Stimulated activated naive CD8-positive, alpha-beta T cell treated with anti-CD3 and anti-CD28 coated beads, Interleukin-15, Interleukin-2, amounts not matched to agents 100 ng/mL and 50 ng/mL, for 24 hours (primary cell): ENCODE measurements at regions not wholly inside any gene's neighbourhood (a gene's known extent, or its start where the extent isn't known, plus 50 kb on each side); places are given as distances from the start of the nearest gene placed in this dataset.
"Not testable (repeated sequence)": the region's sequence is repeated elsewhere in the genome, so short reads cannot be mapped to it uniquely, and the experiment has no call there.

Source experiments
- H3K27ac Mint-ChIP-seq: one replicate; pipeline ENCODE4 v1.8.0; 2021; ENCODE audit warnings: mild to moderate bottlenecking, mixed read lengths
- H3K27me3 Mint-ChIP-seq: one replicate; pipeline ENCODE4 v1.8.0; 2021; ENCODE audit warnings: mixed read lengths
- H3K36me3 Mint-ChIP-seq: one replicate; pipeline ENCODE4 v1.8.0; 2021; ENCODE audit warnings: low read depth, mixed read lengths
- H3K4me1 Mint-ChIP-seq: one replicate; pipeline ENCODE4 v1.8.0; 2021; ENCODE audit warnings: low read depth, mixed read lengths
- H3K4me3 Mint-ChIP-seq: one replicate; pipeline ENCODE4 v1.8.0; 2021; ENCODE audit warnings: mild to moderate bottlenecking, mixed read lengths
- H3K9me3 Mint-ChIP-seq: one replicate; pipeline ENCODE4 v1.8.0; 2021; ENCODE audit warnings: mixed read lengths

DNA sequence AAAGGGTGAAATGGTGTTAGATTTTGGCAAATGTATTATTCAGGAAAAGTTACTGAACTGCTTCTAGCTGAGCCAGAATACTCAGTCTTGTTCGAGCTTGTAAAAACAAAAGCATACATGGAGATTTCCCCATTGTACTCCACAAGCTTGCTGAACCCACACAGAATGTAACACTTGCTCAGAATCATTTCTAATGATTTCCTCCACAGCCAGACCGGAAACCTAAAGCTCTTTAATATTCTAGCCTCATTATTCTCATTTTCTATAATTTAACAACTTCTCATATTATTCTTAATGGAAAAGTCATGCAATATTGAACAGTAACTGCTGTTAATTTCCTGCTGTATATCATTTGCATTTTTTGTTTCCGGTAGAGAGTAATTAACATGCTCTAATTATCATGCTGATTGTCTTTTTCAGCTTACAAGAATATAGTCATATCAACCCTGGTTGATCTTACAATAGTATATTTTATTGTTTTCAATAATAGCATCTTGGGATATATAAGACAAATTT, 1387.5 kb upstream of the EYS start:
- Mint-ChIP-seq H3K4me1 (no peaks in the 10 kb centered on the region), H3K4me3 (no peak overlapping the region), H3K27me3 (no peaks in the 10 kb centered on the region), H3K27ac (no peak overlapping the region), H3K9me3 (peaks cover 11% of the 10 kb centered on the region), H3K36me3 (no peaks in the 10 kb centered on the region)

DNA sequence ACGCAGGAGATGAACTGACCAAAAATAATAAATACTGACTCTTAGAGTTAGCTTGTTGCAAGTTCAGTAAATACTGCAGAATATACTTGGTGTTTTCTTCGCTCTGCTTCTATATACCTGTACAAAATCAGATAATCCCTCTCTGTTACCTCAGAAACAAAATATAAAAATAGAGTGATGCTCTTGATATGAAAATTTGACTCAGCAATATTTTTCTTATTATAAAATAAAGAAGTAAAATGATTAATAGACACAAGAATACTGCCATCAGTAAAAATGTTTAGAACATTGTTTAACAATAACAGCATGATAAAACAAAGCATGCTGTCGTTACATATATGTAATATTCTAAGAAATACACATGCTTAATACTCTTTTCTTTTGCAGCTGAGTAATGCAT, 1366.9 kb upstream of the EYS start:
- no peaks in the 10 kb centered on the region for H3K9me3 Mint-ChIP-seq
- H3K27me3 Mint-ChIP-seq = no peaks in the 10 kb centered on the region
- no peaks in the 10 kb centered on the region for H3K36me3 Mint-ChIP-seq
- no peak overlapping the region for H3K4me3 Mint-ChIP-seq
- H3K4me1 Mint-ChIP-seq = no peaks in the 10 kb centered on the region
- no peak overlapping the region for H3K27ac Mint-ChIP-seq

DNA sequence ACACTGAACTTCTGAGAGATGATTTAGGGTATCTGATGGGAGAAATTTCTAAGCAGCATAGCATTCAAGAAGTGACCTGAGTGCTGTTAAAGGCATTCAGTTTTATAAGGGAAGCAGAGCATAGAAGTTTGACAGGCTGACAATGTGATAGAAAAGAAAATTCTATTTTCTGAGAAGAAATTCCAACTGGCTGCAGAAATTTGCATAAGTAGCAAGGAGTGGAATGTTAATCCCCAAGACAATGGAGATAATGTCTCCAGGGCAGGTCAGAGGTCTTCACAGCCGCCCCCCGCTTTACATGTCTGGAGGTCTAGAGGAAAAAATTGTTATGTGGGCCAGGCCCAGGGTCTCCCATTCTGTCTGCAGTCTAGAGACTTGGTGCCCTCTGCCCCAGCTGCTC, 1361.8 kb upstream of the EYS start:
- H3K4me3 Mint-ChIP-seq = no peak overlapping the region
- no peak overlapping the region for H3K27ac Mint-ChIP-seq
- H3K4me1 Mint-ChIP-seq = no peaks in the 10 kb centered on the region
- no peaks in the 10 kb centered on the region for H3K36me3 Mint-ChIP-seq
- peaks cover 7% of the 10 kb centered on the region for H3K9me3 Mint-ChIP-seq
- no peaks in the 10 kb centered on the region for H3K27me3 Mint-ChIP-seq

DNA sequence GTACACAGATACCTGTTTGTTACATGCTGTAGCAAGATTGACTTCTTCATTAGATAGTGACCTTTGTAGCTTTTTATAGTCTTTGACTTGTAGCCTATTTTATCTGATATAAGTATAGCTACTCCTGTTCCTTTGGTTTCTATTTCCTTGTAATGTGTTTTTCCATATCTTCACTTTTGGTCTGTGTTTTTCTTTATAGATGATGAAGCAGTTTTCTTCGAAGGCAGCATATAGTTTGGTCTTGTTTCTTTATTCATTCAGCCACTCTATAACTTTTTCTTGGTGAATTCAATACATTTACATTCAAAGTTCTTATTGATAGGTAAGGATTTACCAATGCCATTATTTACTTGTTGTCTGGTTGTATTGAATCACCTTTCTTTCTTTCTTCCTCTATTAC, 1357.3 kb upstream of the EYS start:
- Mint-ChIP-seq H3K27ac (no peak overlapping the region), H3K4me1 (no peaks in the 10 kb centered on the region), H3K9me3 (peaks cover 7% of the 10 kb centered on the region), H3K36me3 (no peaks in the 10 kb centered on the region), H3K27me3 (no peaks in the 10 kb centered on the region), H3K4me3 (no peak overlapping the region)

DNA sequence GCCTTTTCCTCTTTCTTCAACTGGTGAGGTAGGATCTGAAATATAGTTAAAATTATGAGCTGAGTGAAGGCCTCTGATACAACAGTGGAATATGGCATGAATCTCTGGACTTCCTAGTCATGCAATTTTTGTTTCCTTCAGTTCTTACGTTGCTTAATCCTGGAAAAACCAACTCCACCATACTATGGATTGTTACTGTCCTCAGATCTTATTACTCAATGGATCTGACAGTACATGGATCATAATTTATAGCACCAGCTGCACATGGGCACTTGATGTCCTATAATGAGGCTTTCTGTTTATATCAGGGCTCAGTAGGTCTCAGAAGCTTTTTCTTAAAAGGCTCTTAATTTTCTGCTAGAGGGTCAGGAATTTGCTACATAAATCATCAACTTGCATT, 1341.0 kb upstream of the EYS start:
- Mint-ChIP-seq H3K27ac (no peak overlapping the region), H3K27me3 (no peaks in the 10 kb centered on the region), H3K4me1 (no peaks in the 10 kb centered on the region), H3K4me3 (no peak overlapping the region), H3K36me3 (no peaks in the 10 kb centered on the region), H3K9me3 (peaks cover 8% of the 10 kb centered on the region)

DNA sequence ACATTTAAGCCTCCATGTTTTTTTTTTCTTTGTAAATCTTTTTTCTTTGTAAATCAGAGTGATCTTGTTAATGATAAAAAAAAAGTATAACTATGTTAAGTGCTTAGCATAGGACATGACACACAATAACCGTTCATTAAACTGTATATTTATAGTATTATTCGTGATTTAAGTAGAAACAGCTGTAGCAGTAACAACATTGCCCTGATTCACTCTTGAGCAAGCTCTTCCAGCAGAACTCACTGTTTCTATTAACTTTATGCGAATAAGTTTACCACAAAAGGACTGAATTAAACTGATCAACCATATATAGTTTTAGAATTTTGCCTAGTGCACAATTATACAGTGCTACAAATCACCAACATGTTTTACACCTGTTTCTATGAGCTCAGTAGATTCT, 1338.0 kb upstream of the EYS start:
- H3K9me3 Mint-ChIP-seq = peaks cover 4% of the 10 kb centered on the region
- H3K4me1 Mint-ChIP-seq = no peaks in the 10 kb centered on the region
- no peaks in the 10 kb centered on the region for H3K36me3 Mint-ChIP-seq
- no peak overlapping the region for H3K4me3 Mint-ChIP-seq
- no peaks in the 10 kb centered on the region for H3K27me3 Mint-ChIP-seq
- H3K27ac Mint-ChIP-seq = no peak overlapping the region

DNA sequence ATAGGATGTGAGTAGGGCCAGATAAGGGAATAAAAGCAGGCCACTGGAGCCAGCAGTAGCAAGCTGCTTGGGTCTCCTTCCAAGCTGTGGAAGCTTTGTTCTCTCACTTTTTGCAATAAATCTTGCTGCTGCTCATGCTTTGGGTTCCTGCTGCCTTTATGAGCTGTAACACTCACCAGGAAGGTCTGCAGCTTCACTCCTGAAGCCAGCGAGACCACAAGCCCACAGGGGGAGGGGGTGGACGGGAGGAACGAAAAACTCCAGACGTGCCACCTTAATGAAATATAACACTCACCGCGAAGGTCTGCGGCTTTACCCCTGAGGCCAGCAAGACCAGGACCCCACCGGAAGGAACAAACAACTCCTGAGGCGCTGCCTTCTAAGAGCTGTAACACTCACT, 1324.4 kb upstream of the EYS start:
- Mint-ChIP-seq H3K27ac (no peak overlapping the region), H3K36me3 (no peaks in the 10 kb centered on the region), H3K4me3 (no peak overlapping the region), H3K27me3 (no peaks in the 10 kb centered on the region), H3K4me1 (no peaks in the 10 kb centered on the region), H3K9me3 (peaks cover 13% of the 10 kb centered on the region)

DNA sequence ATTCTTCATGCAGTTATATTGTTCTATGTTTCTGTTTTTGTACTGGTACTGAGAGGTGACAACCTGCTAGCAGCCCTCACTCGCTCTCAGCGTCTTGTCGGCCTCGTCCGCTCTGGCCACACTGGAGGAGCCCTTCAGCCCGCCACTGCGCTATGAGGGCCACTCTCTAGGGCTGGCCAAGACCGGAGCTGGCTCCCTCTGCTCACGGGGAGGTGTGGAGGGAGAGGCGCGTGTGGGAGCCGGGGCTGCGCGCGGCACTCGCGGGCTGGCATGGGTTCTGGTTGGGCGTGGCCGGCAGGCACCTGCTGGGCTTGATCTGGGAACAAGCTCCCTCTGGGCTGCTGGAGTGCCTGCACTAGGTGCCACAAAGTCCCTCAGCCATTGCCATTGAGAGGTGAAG, 1323.8 kb upstream of the EYS start:
- H3K9me3 Mint-ChIP-seq = peaks cover 13% of the 10 kb centered on the region
- H3K36me3 Mint-ChIP-seq = no peaks in the 10 kb centered on the region
- no peak overlapping the region for H3K27ac Mint-ChIP-seq
- no peaks in the 10 kb centered on the region for H3K4me1 Mint-ChIP-seq
- H3K4me3 Mint-ChIP-seq = no peak overlapping the region
- H3K27me3 Mint-ChIP-seq = no peaks in the 10 kb centered on the region

DNA sequence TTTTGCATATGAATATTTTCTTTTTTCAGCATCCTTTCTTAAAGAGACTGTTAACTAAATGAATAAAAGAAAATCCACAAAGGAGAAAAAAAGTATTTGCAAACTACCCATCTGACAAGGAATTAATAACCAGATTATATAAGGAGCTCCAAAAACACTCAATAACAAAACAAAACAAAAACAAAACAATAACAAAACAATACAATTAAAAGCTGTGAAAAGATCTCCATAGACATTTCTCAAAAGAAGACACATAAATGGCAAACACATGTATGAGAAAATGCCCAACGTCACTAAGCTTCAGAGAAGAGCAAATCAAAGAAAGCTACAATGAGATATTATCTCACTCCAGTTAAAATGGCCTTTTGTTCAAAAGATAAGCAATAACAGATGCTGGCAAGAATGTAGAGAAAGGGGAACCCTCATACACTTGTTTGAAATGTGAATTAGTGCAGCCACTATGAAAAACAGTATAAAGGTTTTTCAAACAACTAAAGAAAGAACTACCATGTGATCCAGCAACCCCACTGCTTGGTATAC, 1310.0 kb upstream of the EYS start:
- Mint-ChIP-seq H3K27me3 (no peaks in the 10 kb centered on the region), H3K4me1 (no peaks in the 10 kb centered on the region), H3K36me3 (no peaks in the 10 kb centered on the region), H3K4me3 (no peak overlapping the region), H3K27ac (no peak overlapping the region), H3K9me3 (peaks cover 8% of the 10 kb centered on the region)

DNA sequence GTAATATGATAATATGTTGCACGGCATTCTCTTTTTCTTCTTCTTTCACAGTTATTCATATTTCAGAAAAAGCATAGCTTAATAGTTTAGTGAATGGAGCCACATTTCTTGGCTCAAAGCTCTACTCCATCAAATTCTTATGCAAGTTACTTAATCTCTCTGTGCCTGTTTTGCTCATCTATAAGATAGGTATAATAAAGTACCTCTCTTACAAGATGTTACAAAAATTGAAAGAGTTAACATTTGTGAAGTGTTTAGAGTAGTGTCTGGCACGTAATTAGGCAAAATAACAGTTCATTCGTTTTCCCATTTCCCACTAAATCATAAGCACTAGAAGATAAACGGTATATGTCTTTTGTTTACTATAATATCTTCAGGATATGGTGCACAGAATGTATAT, 1304.4 kb upstream of the EYS start:
- H3K4me3 Mint-ChIP-seq = no peak overlapping the region
- no peak overlapping the region for H3K27ac Mint-ChIP-seq

DNA sequence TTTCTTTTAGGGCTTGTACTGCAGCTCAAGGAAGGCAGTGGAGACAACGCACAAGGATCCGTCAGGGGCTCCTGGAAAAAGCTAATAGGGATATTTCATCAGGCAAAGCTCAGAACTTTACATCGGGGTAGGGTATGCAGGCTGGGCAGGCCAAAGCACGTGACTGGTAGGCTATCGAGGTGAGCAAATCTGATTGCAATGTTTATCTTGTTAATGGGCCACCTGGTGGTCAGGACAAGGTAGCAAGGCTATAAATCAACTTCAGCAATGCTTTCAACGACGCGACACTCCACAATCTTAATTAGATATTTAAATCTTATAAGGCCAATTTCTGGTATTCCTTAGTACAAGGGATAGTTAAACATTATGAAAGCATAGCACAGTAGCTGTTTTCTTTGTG, 1302.8 kb upstream of the EYS start:
- Mint-ChIP-seq H3K36me3 (no peaks in the 10 kb centered on the region), H3K9me3 (peaks cover 16% of the 10 kb centered on the region), H3K4me3 (no peak overlapping the region), H3K27me3 (no peaks in the 10 kb centered on the region), H3K4me1 (no peaks in the 10 kb centered on the region), H3K27ac (no peak overlapping the region)

More for the DNA sequence above, 1304.4 kb upstream of the EYS start:
- H3K4me1 Mint-ChIP-seq = no peaks in the 10 kb centered on the region
- H3K36me3 Mint-ChIP-seq = no peaks in the 10 kb centered on the region
- H3K9me3 Mint-ChIP-seq = peaks cover 19% of the 10 kb centered on the region
- no peaks in the 10 kb centered on the region for H3K27me3 Mint-ChIP-seq

DNA sequence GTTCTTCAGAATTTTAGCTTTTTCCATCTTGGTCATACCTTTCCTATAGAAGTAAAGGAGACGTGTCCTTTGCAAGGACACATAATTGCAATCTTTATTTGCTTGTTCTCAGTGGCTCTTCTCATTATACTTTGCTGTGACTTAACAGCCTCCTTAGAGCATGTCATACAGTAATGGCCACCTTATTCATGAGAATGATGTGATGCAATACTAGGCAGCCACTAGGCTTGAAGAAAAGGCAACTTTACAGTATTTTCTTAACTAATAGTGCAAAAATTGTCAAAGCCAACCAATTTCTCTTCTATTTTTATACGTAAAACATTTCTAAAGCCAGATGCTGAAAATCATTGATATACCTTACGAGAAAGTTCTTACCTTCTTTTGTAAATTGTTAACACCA, 1296.8 kb upstream of the EYS start:
- no peak overlapping the region for H3K4me3 Mint-ChIP-seq
- no peaks in the 10 kb centered on the region for H3K4me1 Mint-ChIP-seq
- no peak overlapping the region for H3K27ac Mint-ChIP-seq
- H3K27me3 Mint-ChIP-seq = no peaks in the 10 kb centered on the region
- H3K36me3 Mint-ChIP-seq = no peaks in the 10 kb centered on the region
- peaks cover 4% of the 10 kb centered on the region for H3K9me3 Mint-ChIP-seq

DNA sequence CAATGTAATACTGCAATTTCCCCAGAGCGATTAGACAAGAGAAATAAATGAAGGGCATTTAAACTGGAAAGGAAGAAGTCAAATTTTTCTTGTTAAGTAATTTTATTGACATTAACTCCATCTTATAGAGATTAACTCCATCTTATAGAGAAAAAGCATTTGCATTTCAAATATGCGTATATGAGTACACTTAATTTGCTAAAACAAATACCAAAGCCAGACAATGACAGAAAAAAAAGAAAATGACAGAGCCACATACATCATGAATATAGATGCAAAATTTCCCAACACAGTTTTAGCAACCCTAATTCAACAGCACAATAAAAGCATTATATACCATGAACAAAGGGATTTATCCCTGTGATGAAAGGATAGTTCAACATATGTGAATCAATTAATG, 1293.1 kb upstream of the EYS start:
- Mint-ChIP-seq H3K9me3 (peaks cover 8% of the 10 kb centered on the region), H3K4me1 (no peaks in the 10 kb centered on the region), H3K27me3 (no peaks in the 10 kb centered on the region), H3K4me3 (no peak overlapping the region), H3K27ac (no peak overlapping the region), H3K36me3 (no peaks in the 10 kb centered on the region)

DNA sequence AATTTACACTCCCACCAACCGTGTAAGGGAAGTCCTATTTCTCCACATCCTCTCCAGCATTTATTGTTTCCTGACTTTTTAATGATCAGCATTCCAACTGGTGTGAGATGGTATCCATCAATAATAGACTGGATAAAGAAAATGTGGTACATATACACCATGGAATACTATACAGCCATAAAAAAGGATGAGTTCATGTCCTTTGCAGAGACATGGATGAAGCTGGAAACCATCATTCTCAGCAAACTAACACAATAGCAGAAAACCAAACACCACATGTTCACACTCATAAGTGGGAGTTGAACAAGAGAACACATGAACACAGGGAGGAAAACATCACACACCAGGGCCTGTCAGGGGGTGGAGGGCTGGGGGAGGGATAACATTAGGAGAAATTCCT, 1290.6 kb upstream of the EYS start:
- H3K27me3 Mint-ChIP-seq, H3K4me1 Mint-ChIP-seq, H3K27ac Mint-ChIP-seq, H3K36me3 Mint-ChIP-seq, H3K4me3 Mint-ChIP-seq: not testable (repeated sequence)
- peaks cover 10% of the 10 kb centered on the region for H3K9me3 Mint-ChIP-seq

DNA sequence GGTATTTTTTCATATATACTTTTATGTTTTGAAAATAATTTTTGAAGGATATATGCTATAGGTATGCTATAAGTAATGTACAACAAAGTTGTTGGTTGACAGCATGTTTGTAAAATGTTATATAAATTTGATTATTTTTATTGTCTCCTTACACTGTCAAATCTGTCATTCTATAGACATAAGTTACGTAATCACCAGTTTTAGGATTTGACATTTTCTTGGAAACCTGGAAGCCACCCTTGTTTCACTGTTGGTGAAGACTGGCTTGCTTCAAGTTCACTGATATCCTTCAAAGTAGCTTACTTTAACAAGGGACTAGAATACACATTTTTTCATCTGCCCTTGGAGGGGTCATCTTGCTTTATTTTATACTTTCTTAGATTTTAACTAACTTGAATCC, 1288.6 kb upstream of the EYS start:
- Mint-ChIP-seq H3K4me1 (no peaks in the 10 kb centered on the region), H3K27me3 (no peaks in the 10 kb centered on the region), H3K9me3 (peaks cover 7% of the 10 kb centered on the region), H3K36me3 (no peaks in the 10 kb centered on the region), H3K4me3 (no peak overlapping the region), H3K27ac (no peak overlapping the region)

DNA sequence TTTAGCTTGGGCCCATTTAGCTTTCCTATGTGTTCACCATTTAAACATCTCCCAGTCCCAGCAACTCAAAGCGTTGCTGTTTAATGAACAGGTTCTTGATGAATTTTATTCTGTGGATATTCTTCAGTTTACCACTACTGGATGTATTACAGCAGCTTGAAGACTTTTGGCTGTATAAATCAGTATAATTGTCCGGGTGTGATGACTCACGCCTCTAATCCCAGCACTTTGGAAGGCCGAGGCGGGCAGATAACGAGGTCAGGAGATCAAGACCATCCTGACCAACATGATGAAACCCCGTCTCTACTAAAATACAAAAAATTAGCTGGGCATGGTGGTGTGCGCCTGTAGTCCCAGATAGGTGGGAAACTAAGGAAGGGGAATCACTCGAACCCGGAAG, 1286.7 kb upstream of the EYS start:
- H3K4me1 Mint-ChIP-seq, H3K36me3 Mint-ChIP-seq, H3K27ac Mint-ChIP-seq, H3K9me3 Mint-ChIP-seq, H3K27me3 Mint-ChIP-seq, H3K4me3 Mint-ChIP-seq: not testable (repeated sequence)
